ENCODE measurements at regions not wholly inside any gene's neighbourhood (a gene's known extent, or its start where the extent isn't known, plus 50 kb on each side); places are given as distances from the start of the nearest gene placed in this dataset.
"Not testable (repeated sequence)": the region's sequence is repeated elsewhere in the genome, so short reads cannot be mapped to it uniquely, and the experiment has no call there.

DNA sequence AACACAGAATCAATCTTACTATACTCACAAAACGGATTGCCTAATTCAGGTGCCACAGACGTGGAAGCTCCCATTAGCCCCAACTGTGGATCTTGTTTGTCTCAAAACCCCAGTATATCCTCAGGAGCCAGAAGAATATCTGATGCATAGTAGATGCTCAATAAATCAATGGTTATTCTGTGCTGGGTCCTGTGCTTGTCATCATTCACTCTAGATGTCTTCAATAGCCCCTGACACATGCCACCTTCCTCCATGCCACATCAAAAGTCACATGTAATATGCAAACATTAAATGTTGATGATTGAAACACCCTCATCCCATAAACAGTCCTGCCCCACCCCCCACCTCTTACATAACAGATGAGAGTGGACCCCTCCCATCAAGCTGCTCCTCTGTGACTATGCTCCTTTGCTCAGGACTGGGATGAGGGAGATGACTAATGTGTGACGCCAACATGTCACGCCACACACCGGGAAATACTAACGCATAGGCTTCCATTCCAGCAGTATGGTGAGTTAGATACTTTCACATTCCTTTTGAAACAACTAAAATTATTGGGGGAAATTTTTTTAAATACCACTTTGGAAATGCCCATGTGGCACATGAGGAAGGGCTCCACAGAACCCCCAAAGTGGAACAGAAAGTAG lies 267.6 kb upstream of the SDK2 start:
- no peak for DNase-seq (ENCODE audit: extremely low spot score)
- POLR2A ChIA-PET: no interaction called here
- no peak for TF ChIP-seq FOXA1 (IDR thresholded peaks at IDR 0.05)
- TF ChIP-seq TARDBP (IDR thresholded peaks at IDR 0.05): no peak
- TF ChIP-seq ARNT (IDR thresholded peaks at IDR 0.05): no peak
- TF ChIP-seq BHLHE40 (IDR thresholded peaks at IDR 0.05; ENCODE audit: borderline replicate concordance): no peak
- no peak for TF ChIP-seq SP1 (IDR thresholded peaks at IDR 0.05)
- TF ChIP-seq PKNOX1 (IDR thresholded peaks at IDR 0.05): no peak
- TF ChIP-seq FOXM1 (IDR thresholded peaks at IDR 0.05; ENCODE audit: borderline replicate concordance): no peak
- no peak for TF ChIP-seq L3MBTL2 (conservative IDR thresholded peaks at IDR 0.05)
- TF ChIP-seq CTBP1 (IDR thresholded peaks at IDR 0.05; ENCODE audit: borderline replicate concordance): no peak
- no peak for TF ChIP-seq NFRKB (IDR thresholded peaks at IDR 0.05)
- no peak for TF ChIP-seq SUZ12 (IDR thresholded peaks at IDR 0.05)
- TF ChIP-seq ELF4 (IDR thresholded peaks at IDR 0.05): no peak
- CTCF ChIA-PET: no interaction called here

DNA sequence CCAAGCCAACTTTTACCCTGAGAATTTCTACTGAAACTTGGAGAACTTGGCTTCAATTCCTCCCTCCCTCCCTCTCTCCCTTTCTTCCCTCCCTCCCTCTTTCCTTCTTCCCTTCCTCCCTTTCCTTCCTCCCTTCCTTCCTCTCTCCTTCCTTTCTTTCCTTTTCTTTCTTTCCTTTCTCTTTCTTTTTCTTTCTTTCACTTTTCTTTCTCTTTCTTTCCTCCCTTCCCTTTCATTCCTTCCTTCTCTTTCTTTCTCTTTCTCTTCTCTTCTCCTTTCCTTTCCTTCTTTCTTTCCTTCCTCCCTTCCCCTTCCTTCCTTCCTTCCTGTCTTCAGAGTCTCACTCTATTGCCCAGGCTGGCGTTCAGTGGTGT lies 268.1 kb upstream of the SDK2 start:
- TF ChIP-seq CTBP1 (IDR thresholded peaks at IDR 0.05; ENCODE audit: borderline replicate concordance) (no peak), ARNT (IDR thresholded peaks at IDR 0.05) (no peak)
- ChIA-PET POLR2A (no interaction called here), CTCF (interaction anchor here (0.7 kb wide), 1 partner anchor 91 kb away, joined by 5 read pairs; no protein-coding TSS in a partner anchor)
- DNase-seq (ENCODE audit: extremely low spot score): no peak

- POLR2A ChIA-PET: no interaction called here
- TF ChIP-seq L3MBTL2 (conservative IDR thresholded peaks at IDR 0.05) (no peak), LEF1 (IDR thresholded peaks at IDR 0.05; ENCODE audit: borderline replicate concordance) (no peak), ZNF384 (IDR thresholded peaks at IDR 0.05) (no peak), BHLHE40 (IDR thresholded peaks at IDR 0.05; ENCODE audit: borderline replicate concordance) (no peak), FOXK2 (IDR thresholded peaks at IDR 0.05) (no peak), NFRKB (IDR thresholded peaks at IDR 0.05) (no peak)
- DNase-seq (ENCODE audit: extremely low spot score): no peak
- CTCF ChIA-PET: no interaction called here
These were observed 270.5 kb upstream of the SDK2 start for GRCh38 chr17:73914536-73915274.

- DNase-seq (ENCODE audit: extremely low spot score); CTCF ChIA-PET; POLR2A ChIA-PET: not testable (repeated sequence)
These were observed 274.8 kb upstream of the SDK2 start for GRCh38 chr17:73919033-73919432.

DNA sequence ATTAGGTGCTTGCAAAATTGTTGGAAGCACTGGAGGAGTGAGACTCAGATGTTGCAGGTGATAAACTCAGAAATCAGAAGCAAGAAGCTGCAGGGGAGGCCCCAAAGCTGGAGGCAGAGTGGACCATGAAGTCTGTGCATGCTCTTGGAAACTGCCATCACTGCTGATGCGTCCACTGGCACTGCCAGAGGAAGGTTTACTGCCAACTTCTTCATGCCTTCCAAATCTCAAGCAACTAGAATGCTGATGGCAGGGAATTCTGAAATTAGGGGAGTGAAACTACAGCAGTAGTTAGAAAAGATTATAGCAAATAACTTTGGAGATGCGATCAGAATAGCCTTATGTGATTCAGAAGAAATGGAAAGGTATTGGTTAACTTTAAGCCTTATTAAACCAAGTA lies 277.1 kb upstream of the SDK2 start:
- CTCF ChIA-PET: no interaction called here
- POLR2A ChIA-PET: no interaction called here
- DNase-seq (ENCODE audit: extremely low spot score): no peak
- no peak for TF ChIP-seq FOXM1 (IDR thresholded peaks at IDR 0.05; ENCODE audit: borderline replicate concordance)
- no peak for TF ChIP-seq PKNOX1 (IDR thresholded peaks at IDR 0.05)
- TF ChIP-seq L3MBTL2 (conservative IDR thresholded peaks at IDR 0.05): no peak
- no peak for TF ChIP-seq ZNF384 (IDR thresholded peaks at IDR 0.05)
- TF ChIP-seq HDGF (IDR thresholded peaks at IDR 0.05; ENCODE audit: borderline replicate concordance): no peak
- TF ChIP-seq FOXK2 (IDR thresholded peaks at IDR 0.05): no peak
- TF ChIP-seq LEF1 (IDR thresholded peaks at IDR 0.05; ENCODE audit: borderline replicate concordance): no peak
- TF ChIP-seq SUZ12 (IDR thresholded peaks at IDR 0.05): no peak
- TF ChIP-seq ELF4 (IDR thresholded peaks at IDR 0.05): no peak
- TF ChIP-seq SP1 (IDR thresholded peaks at IDR 0.05): no peak
- no peak for TF ChIP-seq ARNT (IDR thresholded peaks at IDR 0.05)
- no peak for TF ChIP-seq NFRKB (IDR thresholded peaks at IDR 0.05)
- no peak for TF ChIP-seq BHLHE40 (IDR thresholded peaks at IDR 0.05; ENCODE audit: borderline replicate concordance)
- TF ChIP-seq FOXA1 (IDR thresholded peaks at IDR 0.05): no peak
- no peak for TF ChIP-seq TARDBP (IDR thresholded peaks at IDR 0.05)
- no peak for TF ChIP-seq CTBP1 (IDR thresholded peaks at IDR 0.05; ENCODE audit: borderline replicate concordance)

DNA sequence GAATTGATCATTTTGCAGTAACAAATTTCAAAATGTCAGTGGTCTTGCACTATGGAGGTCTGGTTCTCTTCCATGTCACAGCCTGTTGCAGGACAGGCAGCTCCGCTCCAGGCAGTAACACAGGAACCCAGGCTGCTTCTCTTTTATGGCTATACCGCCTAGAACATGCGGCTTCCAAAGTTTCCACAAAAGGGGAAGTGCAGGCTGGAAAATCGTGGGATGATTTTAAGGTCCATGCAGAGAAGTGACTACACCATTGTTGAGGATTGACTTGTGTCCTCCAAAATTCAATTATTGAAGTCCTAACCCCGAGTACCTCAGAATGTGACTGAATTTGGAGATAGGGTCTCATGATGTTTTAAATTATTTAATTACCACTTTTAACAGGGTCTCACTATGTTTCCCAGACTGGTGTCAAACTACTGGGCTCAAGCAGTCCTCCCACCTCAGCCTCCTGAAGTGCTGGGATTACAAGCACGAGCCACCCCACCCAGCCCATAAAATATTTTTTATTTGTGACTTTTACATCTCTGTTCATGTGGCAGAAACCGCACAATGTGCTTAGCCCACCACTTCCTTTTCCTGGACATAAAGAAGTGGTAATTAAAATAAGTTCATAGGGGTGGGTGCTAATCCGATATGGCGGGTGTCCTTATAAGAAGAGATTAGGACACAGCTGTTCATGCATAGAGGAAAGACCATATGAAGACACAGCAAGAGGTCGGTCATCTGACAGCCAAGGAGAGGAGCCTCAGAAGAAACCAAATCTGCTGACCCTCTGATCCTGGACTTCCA lies 279.2 kb upstream of the RPL38 start:
- no peak for DNase-seq (ENCODE audit: extremely low spot score)
- POLR2A ChIA-PET: no interaction called here
- CTCF ChIA-PET: no interaction called here
- TF ChIP-seq LEF1 (IDR thresholded peaks at IDR 0.05; ENCODE audit: borderline replicate concordance): no peak
- TF ChIP-seq BHLHE40 (IDR thresholded peaks at IDR 0.05; ENCODE audit: borderline replicate concordance): no peak
- TF ChIP-seq ARNT (IDR thresholded peaks at IDR 0.05): no peak
- no peak for TF ChIP-seq FOXA1 (IDR thresholded peaks at IDR 0.05)
- TF ChIP-seq FOXK2 (IDR thresholded peaks at IDR 0.05): no peak
- no peak for TF ChIP-seq HDGF (IDR thresholded peaks at IDR 0.05; ENCODE audit: borderline replicate concordance)
- TF ChIP-seq CTBP1 (IDR thresholded peaks at IDR 0.05; ENCODE audit: borderline replicate concordance): no peak
- no peak for TF ChIP-seq ZNF384 (IDR thresholded peaks at IDR 0.05)
- no peak for TF ChIP-seq PKNOX1 (IDR thresholded peaks at IDR 0.05)

Data from HEK293T (cell line).